ENCODE measurements at regions not wholly inside any gene's neighbourhood (a gene's known extent, or its start where the extent isn't known, plus 50 kb on each side); places are given as distances from the start of the nearest gene placed in this dataset.
"Not testable (repeated sequence)": the region's sequence is repeated elsewhere in the genome, so short reads cannot be mapped to it uniquely, and the experiment has no call there.

DNA sequence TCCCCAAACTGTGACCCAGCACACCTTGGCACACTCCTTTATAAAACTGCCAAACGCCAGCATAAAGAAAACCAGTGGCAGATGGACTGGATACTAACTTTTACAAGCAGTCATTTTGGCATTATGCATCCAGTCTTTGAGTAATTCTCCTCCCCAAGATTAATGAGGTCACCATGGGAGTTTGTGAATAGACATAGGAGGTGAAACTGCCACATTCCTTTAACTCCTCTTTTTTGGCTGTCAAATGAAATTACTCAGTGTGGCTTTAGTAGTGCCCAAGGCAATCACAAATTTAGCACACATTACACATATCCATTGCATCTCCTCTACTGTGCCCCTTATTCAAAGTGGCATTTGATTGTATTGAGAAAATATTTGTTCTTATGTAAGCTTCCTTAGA is 315.3 kb upstream of the FGF13 start:
- Mint-ChIP-seq H3K27ac (no peak overlapping the region), H3K36me3 (ENCODE audit: low read depth) (no peaks in the 10 kb centered on the region), H3K9me3 (no peaks in the 10 kb centered on the region), H3K4me3 (no peak overlapping the region), H3K27me3 (no peaks in the 10 kb centered on the region), H3K4me1 (no peaks in the 10 kb centered on the region)
- ATAC-seq (replicated peaks): no peak

DNA sequence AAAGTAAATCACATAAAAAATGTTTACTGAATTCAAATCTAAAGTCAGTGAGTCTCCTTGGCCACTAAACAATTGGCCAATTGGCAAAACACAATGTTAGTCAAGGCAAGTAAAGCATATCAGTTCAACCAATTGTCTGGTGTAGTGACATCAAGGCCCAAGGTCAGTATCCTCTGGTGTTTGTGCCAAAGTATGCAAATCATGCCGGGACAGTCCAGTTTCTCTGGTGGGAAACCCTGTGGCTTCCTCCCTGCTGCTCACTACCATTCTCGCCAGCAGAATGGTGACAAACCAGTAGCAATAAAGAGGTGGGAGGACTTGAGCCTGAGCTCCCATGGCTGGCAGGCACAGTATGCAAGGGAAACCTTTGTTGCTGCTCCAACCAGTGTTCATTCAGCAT is 314.9 kb upstream of the FGF13 start:
- no peak for ATAC-seq (replicated peaks)
- Mint-ChIP-seq H3K4me1 (no peaks in the 10 kb centered on the region), H3K36me3 (ENCODE audit: low read depth) (no peaks in the 10 kb centered on the region), H3K27me3 (no peaks in the 10 kb centered on the region), H3K9me3 (no peaks in the 10 kb centered on the region), H3K27ac (no peak overlapping the region), H3K4me3 (no peak overlapping the region)

DNA sequence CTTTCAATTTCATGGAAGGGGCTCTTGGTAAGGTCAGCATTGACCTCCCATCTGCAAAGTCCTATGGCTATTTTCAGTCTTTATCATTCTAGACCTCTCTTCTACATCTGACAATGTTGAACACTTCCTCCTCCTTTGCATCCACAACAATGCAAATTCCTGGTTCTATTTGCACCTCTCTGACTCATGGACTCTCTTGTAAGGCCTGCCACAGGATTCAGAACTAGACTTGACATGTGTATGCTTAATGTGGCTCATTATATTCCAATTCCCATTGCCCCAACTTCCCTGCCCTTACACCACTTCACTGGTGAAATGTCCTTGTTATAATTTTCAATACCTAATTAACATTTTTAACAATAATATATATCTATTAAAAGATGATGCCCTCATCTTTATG is 314.3 kb upstream of the FGF13 start:
- no peak overlapping the region for H3K27ac Mint-ChIP-seq
- H3K9me3 Mint-ChIP-seq: no peaks in the 10 kb centered on the region
- no peak for ATAC-seq (replicated peaks)
- H3K27me3 Mint-ChIP-seq: no peaks in the 10 kb centered on the region
- no peaks in the 10 kb centered on the region for H3K36me3 Mint-ChIP-seq (ENCODE audit: low read depth)
- no peak overlapping the region for H3K4me3 Mint-ChIP-seq
- H3K4me1 Mint-ChIP-seq: no peaks in the 10 kb centered on the region

DNA sequence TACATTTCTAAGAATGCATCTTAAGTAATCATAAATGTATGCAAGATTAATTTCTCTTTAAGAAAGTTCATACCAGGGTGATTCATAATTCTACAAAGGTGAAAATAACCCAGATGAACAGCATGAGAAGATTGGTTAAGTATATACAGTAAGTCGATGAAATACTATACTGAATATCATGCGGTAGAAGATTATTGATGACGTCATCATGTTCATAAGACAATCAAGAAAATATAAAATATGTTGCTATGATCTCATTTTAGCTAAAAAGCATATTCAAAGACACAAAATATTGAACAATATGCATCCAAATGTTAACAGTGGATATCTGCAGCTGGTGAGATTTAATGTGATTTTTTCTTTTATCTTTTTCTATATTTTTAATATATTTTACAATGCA is 312.0 kb upstream of the FGF13 start:
- no peak for ATAC-seq (replicated peaks)
- no peaks in the 10 kb centered on the region for H3K4me1 Mint-ChIP-seq
- no peaks in the 10 kb centered on the region for H3K9me3 Mint-ChIP-seq
- no peak overlapping the region for H3K27ac Mint-ChIP-seq
- no peaks in the 10 kb centered on the region for H3K36me3 Mint-ChIP-seq (ENCODE audit: low read depth)
- H3K27me3 Mint-ChIP-seq: no peaks in the 10 kb centered on the region
- no peak overlapping the region for H3K4me3 Mint-ChIP-seq

DNA sequence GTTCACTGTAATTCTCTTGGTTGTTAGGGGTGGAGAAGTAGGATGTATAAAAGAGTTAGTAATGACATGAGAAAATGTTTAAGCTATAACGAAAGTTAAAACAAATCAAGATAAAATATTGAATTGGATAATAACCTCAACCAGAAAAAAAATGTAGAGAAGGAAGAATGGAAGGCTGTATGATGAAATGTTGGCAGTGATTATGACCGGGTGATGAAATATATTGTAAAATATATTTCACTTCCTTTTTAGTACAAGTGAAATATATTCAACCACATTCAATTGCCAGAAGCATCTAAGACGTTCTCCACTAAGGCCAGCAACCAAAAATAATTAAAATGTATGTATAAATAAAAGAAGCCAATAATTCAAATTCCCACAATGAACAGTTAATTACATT is 309.3 kb upstream of the FGF13 start:
- no peaks in the 10 kb centered on the region for H3K27me3 Mint-ChIP-seq
- H3K36me3 Mint-ChIP-seq (ENCODE audit: low read depth): no peaks in the 10 kb centered on the region
- ATAC-seq (replicated peaks): no peak
- no peak overlapping the region for H3K27ac Mint-ChIP-seq
- no peaks in the 10 kb centered on the region for H3K4me1 Mint-ChIP-seq
- no peak overlapping the region for H3K4me3 Mint-ChIP-seq
- H3K9me3 Mint-ChIP-seq: no peaks in the 10 kb centered on the region

DNA sequence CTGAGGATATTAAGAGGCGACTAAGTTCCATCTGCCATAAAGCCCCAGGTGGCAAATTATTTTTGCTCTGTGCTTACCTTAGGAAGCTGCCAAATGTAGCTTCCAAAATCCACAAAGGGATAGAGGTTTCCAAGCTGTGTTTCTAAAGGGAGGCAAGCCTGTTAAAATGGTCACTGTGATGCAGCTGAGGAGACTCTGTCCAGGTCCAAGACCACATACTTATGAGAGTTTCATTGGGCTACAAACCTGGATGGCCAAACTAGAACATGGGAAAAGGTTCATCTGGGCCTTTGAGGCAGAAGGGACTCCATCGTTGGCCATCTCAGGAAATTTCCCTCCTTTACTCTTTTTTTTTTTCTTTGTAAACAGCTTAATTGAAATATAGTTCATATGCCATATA is 306.9 kb upstream of the FGF13 start:
- ATAC-seq (replicated peaks): no peak
- Mint-ChIP-seq H3K36me3 (ENCODE audit: low read depth) (no peaks in the 10 kb centered on the region), H3K9me3 (no peaks in the 10 kb centered on the region), H3K4me1 (no peaks in the 10 kb centered on the region), H3K27me3 (no peaks in the 10 kb centered on the region), H3K27ac (no peak overlapping the region), H3K4me3 (no peak overlapping the region)

DNA sequence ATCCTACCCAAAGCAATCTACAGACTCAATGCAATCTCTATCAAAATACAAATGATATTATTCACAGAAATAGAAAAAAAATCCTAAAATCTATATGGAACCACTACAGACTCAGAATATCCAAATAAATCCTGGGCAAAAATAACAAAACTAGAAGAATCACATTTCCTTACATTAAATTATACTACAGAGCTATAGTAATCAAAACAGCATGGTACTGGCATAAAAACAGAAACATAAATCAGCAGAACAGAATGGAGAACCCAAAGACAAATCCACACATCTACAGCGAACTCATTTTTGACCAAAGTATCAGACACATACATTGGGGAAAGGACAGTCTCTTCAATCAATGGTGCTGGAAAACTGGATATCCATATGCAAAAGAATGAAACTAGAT is 304.1 kb upstream of the FGF13 start:
- no peak for ATAC-seq (replicated peaks)
- no peaks in the 10 kb centered on the region for H3K4me1 Mint-ChIP-seq
- no peaks in the 10 kb centered on the region for H3K27me3 Mint-ChIP-seq

DNA sequence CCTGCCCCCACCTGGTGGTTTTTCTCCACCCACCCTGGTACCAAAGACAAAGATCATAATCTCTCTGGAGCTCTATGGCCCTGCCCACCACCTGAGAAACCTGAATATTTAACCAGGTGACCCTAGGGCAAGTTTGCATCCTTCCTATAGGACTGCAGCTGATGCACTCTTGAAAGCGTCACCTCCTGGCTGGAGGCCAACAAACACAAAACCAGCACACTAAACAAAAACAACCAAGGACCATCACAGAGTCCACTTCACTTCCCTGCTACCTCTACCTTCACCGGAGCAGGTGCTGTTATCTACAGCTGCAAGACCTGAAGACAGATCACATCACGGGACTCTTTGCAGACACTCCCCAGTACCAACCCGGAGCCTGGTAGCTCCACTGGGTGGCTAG is 296.7 kb upstream of the FGF13 start:
- ATAC-seq (replicated peaks): no peak
- Mint-ChIP-seq H3K4me3 (no peak overlapping the region), H3K36me3 (ENCODE audit: low read depth) (no peaks in the 10 kb centered on the region), H3K4me1 (no peaks in the 10 kb centered on the region), H3K27ac (no peak overlapping the region), H3K9me3 (peaks cover 4% of the 10 kb centered on the region), H3K27me3 (no peaks in the 10 kb centered on the region)

More for the DNA sequence above, 304.1 kb upstream of the FGF13 start:
- peaks cover under 1% of the 10 kb centered on the region for H3K9me3 Mint-ChIP-seq
- no peak overlapping the region for H3K4me3 Mint-ChIP-seq
- H3K27ac Mint-ChIP-seq: no peak overlapping the region
- H3K36me3 Mint-ChIP-seq (ENCODE audit: low read depth): no peaks in the 10 kb centered on the region

DNA sequence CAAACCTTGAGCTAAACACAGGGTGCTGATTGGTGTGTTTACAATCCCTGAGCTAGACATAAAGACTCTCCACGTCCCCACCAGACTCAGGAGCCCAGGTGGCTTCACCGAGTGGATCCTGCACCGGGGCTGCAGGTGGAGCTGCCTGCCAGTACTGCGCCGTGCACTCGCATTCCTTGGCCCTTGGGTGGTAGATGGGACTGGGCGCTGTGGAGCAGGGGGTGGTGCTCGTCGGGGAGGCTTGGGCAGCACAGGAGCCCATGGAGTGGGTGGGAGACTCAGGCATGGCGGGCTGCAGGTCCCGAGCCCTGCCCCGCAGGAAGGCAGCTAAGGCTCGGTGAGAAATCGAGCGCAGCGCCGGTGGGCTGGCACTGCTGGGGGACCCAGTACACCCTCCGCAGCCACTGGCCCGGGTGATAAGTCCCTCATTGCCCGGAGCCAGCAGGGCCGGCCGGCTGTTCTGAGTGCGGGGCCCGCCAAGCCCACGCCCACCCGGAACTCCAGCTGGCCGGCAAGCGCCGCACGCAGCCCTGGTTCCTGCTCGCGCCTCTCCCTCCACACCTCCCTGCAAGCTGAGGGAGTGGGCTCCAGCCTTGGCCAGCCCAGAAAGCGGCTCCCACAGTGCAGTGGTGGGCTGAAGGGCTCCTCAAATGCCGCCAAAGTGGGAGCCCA is 292.5 kb upstream of the FGF13 start:
- H3K4me3 Mint-ChIP-seq; H3K27ac Mint-ChIP-seq; H3K4me1 Mint-ChIP-seq; H3K27me3 Mint-ChIP-seq; H3K9me3 Mint-ChIP-seq; ATAC-seq (replicated peaks); H3K36me3 Mint-ChIP-seq (ENCODE audit: low read depth): not testable (repeated sequence)

DNA sequence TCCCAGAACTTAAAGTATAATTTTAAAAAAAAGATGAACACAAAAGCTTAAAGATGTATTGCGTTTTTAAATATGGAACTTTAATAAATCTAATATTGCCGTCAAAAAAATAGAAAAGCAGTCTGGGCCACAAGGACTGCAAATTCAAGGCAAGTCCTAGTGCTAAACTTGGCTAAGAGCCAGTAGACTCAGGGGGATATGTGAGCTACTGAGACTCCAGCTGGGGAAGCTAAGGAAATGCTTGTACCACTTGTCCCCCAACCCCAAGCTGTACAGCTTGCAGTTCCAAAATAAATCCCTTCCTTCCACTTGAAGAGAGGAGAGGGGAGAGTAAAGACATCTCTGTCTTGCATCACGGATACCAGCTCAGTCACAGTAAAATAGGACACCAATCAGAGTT is 290.8 kb upstream of the FGF13 start:
- H3K27me3 Mint-ChIP-seq: no peaks in the 10 kb centered on the region
- H3K4me1 Mint-ChIP-seq: no peaks in the 10 kb centered on the region
- H3K36me3 Mint-ChIP-seq (ENCODE audit: low read depth): no peaks in the 10 kb centered on the region
- H3K4me3 Mint-ChIP-seq: no peak overlapping the region
- no peaks in the 10 kb centered on the region for H3K9me3 Mint-ChIP-seq
- ATAC-seq (replicated peaks): no peak
- H3K27ac Mint-ChIP-seq: no peak overlapping the region

DNA sequence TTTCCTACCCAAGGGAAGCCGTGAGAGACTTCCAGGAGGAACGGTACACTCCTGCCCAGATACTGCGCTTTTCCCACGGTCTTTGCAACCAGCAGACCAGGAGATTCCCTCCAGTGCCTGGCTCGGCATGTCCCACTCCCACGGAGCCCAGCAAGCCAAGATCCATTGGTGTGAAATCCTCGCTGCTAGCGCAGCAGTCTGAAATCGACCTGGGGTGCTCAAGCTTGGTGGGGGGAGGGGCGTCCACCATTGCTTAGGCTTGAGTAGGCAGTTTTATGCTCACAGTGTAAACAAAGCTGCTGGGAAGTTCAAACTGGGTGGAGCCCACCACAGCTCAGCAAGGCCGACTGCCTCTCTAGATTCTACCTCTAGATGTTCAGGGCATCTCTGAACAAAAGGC is 284.8 kb upstream of the FGF13 start:
- no peaks in the 10 kb centered on the region for H3K36me3 Mint-ChIP-seq (ENCODE audit: low read depth)
- no peak overlapping the region for H3K4me3 Mint-ChIP-seq
- H3K27me3 Mint-ChIP-seq: no peaks in the 10 kb centered on the region
- no peaks in the 10 kb centered on the region for H3K4me1 Mint-ChIP-seq
- ATAC-seq (replicated peaks): no peak
- no peaks in the 10 kb centered on the region for H3K9me3 Mint-ChIP-seq
- no peak overlapping the region for H3K27ac Mint-ChIP-seq

DNA sequence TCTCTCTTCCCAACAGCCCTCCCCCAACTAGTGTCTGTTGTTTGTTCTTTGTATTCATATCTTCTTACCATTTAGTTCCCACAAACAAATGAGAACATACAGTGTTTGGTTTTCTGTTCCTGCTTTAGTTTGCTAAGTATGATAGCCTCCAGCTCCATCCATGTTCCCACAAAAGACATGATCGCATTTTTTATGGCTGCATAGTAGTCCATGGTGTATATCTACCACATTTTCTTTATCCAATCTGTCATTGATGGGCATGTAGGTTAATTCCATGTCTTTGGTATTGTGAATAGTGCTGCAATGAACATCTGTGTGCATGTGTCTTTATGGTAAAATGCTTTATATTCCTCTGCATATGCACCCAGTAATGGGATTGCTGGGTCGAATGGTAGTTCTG is 283.9 kb upstream of the FGF13 start:
- Mint-ChIP-seq H3K27me3 (no peaks in the 10 kb centered on the region), H3K4me3 (no peak overlapping the region), H3K4me1 (no peaks in the 10 kb centered on the region), H3K9me3 (no peaks in the 10 kb centered on the region), H3K27ac (no peak overlapping the region), H3K36me3 (ENCODE audit: low read depth) (no peaks in the 10 kb centered on the region)
- no peak for ATAC-seq (replicated peaks)

DNA sequence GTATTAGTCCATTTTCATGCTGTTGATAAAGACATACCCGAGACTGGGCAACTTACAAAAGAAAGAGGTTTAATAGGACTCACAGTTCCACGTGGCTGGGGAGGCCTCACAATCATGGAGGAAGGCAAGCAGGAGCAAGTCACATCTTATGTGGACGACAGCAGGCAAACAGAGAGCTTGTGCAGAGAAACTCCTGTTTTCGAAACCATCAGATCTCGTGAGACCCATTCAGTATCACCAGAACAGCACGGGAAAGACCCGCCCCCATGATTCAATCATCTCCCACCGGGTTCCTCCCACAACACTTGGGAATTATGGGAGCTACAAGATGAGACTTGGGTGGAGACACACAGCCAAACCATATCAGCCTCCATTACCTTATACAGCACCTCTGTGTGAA is 278.9 kb upstream of the FGF13 start:
- H3K9me3 Mint-ChIP-seq; H3K4me3 Mint-ChIP-seq; H3K4me1 Mint-ChIP-seq; ATAC-seq (replicated peaks); H3K36me3 Mint-ChIP-seq (ENCODE audit: low read depth); H3K27ac Mint-ChIP-seq; H3K27me3 Mint-ChIP-seq: not testable (repeated sequence)

DNA sequence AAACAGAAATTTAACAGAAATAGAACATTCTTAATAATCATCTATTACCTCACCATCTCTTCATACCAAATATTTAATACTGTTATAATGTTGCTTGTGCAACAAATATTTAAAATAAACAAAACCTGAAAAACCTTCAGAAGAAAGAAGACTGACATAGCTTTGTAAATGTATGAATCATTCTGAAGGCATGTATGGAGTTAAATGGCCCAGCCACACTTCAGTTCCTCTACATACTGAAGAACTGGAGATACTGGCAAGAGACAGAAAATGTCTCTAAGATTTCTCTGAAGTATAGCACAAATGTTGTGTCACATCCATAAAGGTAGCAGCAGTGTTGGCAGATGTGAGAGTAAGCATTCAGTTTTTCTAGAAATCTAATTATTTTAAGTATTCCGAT is 275.3 kb upstream of the FGF13 start:
- Mint-ChIP-seq H3K4me3 (no peak overlapping the region), H3K27ac (no peak overlapping the region), H3K27me3 (no peaks in the 10 kb centered on the region), H3K9me3 (no peaks in the 10 kb centered on the region), H3K4me1 (no peaks in the 10 kb centered on the region), H3K36me3 (ENCODE audit: low read depth) (no peaks in the 10 kb centered on the region)
- no peak for ATAC-seq (replicated peaks)

DNA sequence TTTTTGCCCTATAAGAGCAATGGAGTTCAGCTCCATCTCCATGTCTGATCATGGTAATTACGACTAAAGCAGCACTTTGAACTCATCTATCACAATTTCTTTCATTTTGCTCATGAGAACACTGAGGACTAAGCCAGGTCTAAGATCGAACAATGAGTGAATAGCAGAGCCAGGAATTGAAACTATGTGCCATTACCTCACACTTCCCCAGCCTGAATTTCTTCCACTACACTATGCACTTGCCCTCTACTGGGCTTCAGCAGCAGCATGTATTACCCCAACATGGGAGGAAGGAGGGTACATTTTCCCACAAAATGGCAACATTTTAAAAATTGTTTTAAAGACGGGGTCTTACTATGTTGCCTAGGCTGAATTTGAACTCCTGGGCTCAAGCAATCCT is 274.7 kb upstream of the FGF13 start:
- H3K9me3 Mint-ChIP-seq: no peaks in the 10 kb centered on the region
- no peak overlapping the region for H3K4me3 Mint-ChIP-seq
- H3K27me3 Mint-ChIP-seq: no peaks in the 10 kb centered on the region
- ATAC-seq (replicated peaks): no peak
- H3K36me3 Mint-ChIP-seq (ENCODE audit: low read depth): no peaks in the 10 kb centered on the region
- H3K27ac Mint-ChIP-seq: no peak overlapping the region
- H3K4me1 Mint-ChIP-seq: no peaks in the 10 kb centered on the region

DNA sequence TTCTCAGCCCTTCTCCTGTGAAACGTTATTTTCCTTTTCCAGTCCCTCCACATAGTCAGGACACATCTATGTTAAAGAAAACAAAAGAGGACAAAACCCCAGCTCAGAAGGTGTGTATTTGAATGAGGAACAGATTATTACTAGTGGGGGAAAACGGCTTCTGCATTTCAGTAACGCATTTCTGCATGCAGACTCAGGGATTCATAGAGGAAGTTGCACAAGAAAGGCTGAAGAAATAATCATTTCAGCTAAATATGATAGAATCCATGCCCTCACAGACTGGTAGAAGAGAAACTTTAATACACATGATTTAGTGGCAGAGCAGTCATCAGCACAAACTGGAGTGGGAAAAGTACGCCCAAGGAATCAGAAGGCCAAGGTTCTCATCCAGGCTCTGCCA is 270.8 kb upstream of the FGF13 start:
- no peaks in the 10 kb centered on the region for H3K36me3 Mint-ChIP-seq (ENCODE audit: low read depth)
- H3K27ac Mint-ChIP-seq: no peak overlapping the region
- no peak overlapping the region for H3K4me3 Mint-ChIP-seq
- no peaks in the 10 kb centered on the region for H3K9me3 Mint-ChIP-seq
- no peaks in the 10 kb centered on the region for H3K27me3 Mint-ChIP-seq
- no peak for ATAC-seq (replicated peaks)
- no peaks in the 10 kb centered on the region for H3K4me1 Mint-ChIP-seq

Measured in activated T-helper 17 cell treated with anti-CD3 and anti-CD28 coated beads, Interleukin-2, amount 50 U/mL, for 72 hours (primary cell).